ENCODE measurements at regions not wholly inside any gene's neighbourhood (a gene's known extent, or its start where the extent isn't known, plus 50 kb on each side); places are given as distances from the start of the nearest gene placed in this dataset.
"Not testable (repeated sequence)": the region's sequence is repeated elsewhere in the genome, so short reads cannot be mapped to it uniquely, and the experiment has no call there.

- no peaks in the 10 kb centered on the region for H3K9me3 ChIP-seq
- no peak for TF ChIP-seq CTCF (IDR thresholded peaks at IDR 0.05)
- no peak overlapping the region for H3K4me3 ChIP-seq
- no peak overlapping the region for H3K27ac ChIP-seq
- H3K27me3 ChIP-seq: no peaks in the 10 kb centered on the region
- DNase-seq (ENCODE audit: low spot score): no peak
- no peaks in the 10 kb centered on the region for H3K36me3 ChIP-seq
- no peaks in the 10 kb centered on the region for H3K4me1 ChIP-seq
Measured at GRCh38 chr11:95413761-95414160, 182.8 kb upstream of the SESN3 start.

GRCh38 chr11:95413021-95413420 is 182.0 kb upstream of the SESN3 start:
- Histone ChIP-seq H3K27me3 (no peaks in the 10 kb centered on the region), H3K36me3 (no peaks in the 10 kb centered on the region), H3K4me3 (no peak overlapping the region), H3K4me1 (no peaks in the 10 kb centered on the region), H3K9me3 (no peaks in the 10 kb centered on the region), H3K27ac (no peak overlapping the region)
- no peak for DNase-seq (ENCODE audit: low spot score)
- TF ChIP-seq CTCF (IDR thresholded peaks at IDR 0.05): no peak

- Histone ChIP-seq H3K27ac (no peak overlapping the region), H3K36me3 (no peaks in the 10 kb centered on the region), H3K9me3 (no peaks in the 10 kb centered on the region), H3K27me3 (no peaks in the 10 kb centered on the region), H3K4me3 (no peak overlapping the region), H3K4me1 (no peaks in the 10 kb centered on the region)
- TF ChIP-seq CTCF (IDR thresholded peaks at IDR 0.05): no peak
- no peak for DNase-seq (ENCODE audit: low spot score)
Measured at GRCh38 chr11:95412074-95412473, 181.1 kb upstream of the SESN3 start.

- not testable (repeated sequence) for H3K4me3 ChIP-seq; DNase-seq (ENCODE audit: low spot score); H3K27me3 ChIP-seq; H3K9me3 ChIP-seq; H3K4me1 ChIP-seq; H3K36me3 ChIP-seq; H3K27ac ChIP-seq
Measured at GRCh38 chr11:95410707-95411106, 179.7 kb upstream of the SESN3 start.

GRCh38 chr11:95406271-95406670 is 175.3 kb upstream of the SESN3 start:
- TF ChIP-seq CTCF (IDR thresholded peaks at IDR 0.05): no peak
- Histone ChIP-seq H3K36me3 (no peaks in the 10 kb centered on the region), H3K9me3 (peaks cover 0 to 3% of the 10 kb centered on the region in 2 donors), H3K4me3 (no peak overlapping the region), H3K27me3 (no peaks in the 10 kb centered on the region), H3K27ac (no peak overlapping the region), H3K4me1 (no peaks in the 10 kb centered on the region)
- no peak for DNase-seq (ENCODE audit: low spot score)

- no peaks in the 10 kb centered on the region for H3K36me3 ChIP-seq
- no peaks in the 10 kb centered on the region for H3K4me1 ChIP-seq
- DNase-seq (ENCODE audit: low spot score): no peak
- TF ChIP-seq CTCF (IDR thresholded peaks at IDR 0.05): no peak
- no peak overlapping the region for H3K27ac ChIP-seq
- H3K4me3 ChIP-seq: no peak overlapping the region
- H3K9me3 ChIP-seq: peaks cover 0 to 3% of the 10 kb centered on the region in 2 donors
- H3K27me3 ChIP-seq: no peaks in the 10 kb centered on the region
Measured at GRCh38 chr11:95404370-95404769, 173.4 kb upstream of the SESN3 start.
